Fibroblast of mammary gland (primary cell): ENCODE measurements at regions not wholly inside any gene's neighbourhood (a gene's known extent, or its start where the extent isn't known, plus 50 kb on each side); places are given as distances from the start of the nearest gene placed in this dataset.

Experiments
- DNase-seq: peaks from one replicate; pipeline ENCODE4 v3.0.0-alpha.2; 2010; ENCODE audit warnings: low read depth
- H3K4me3 ChIP-seq: 2 replicates; pipeline ENCODE4 v1.5.1; 2011; ENCODE audit warnings: low read depth, mild to moderate bottlenecking, low read length, moderate library complexity; ENCODE audit not compliant: control insufficient read depth
- CTCF ChIP-seq: conservative IDR thresholded peaks from 2 replicates; pipeline ENCODE4 v1.5.1; 2011; ENCODE audit warnings: low read depth, low read length, inconsistent platforms; ENCODE audit not compliant: control insufficient read depth, insufficient read depth

GRCh38 chr15:26451995-26452394 is 320.9 kb downstream of the GABRB3 start:
- TF ChIP-seq CTCF, result no peak
- DNase-seq, result no peak

GRCh38 chr15:26449291-26449690 is 323.6 kb downstream of the GABRB3 start:
- H3K4me3 ChIP-seq, result no peak overlapping the region
- TF ChIP-seq CTCF, result no peak
- no peak for DNase-seq

More at GRCh38 chr15:26451995-26452394, 320.9 kb downstream of the GABRB3 start:
- no peak overlapping the region for H3K4me3 ChIP-seq

GRCh38 chr15:26443321-26443720 is 329.5 kb downstream of the GABRB3 start:
- no peak for TF ChIP-seq CTCF
- H3K4me3 ChIP-seq, result no peak overlapping the region
- DNase-seq, result no peak

- no peak overlapping the region for H3K4me3 ChIP-seq
- TF ChIP-seq CTCF, result no peak
- no peak for DNase-seq
These were observed 330.2 kb downstream of the GABRB3 start for GRCh38 chr15:26442680-26443079.

GRCh38 chr15:26439681-26440080 is 333.2 kb downstream of the GABRB3 start:
- no peak for TF ChIP-seq CTCF
- no peak for DNase-seq
- H3K4me3 ChIP-seq, result no peak overlapping the region

GRCh38 chr15:26438718-26439117 is 334.1 kb downstream of the GABRB3 start:
- no peak for TF ChIP-seq CTCF
- no peak for DNase-seq
- no peak overlapping the region for H3K4me3 ChIP-seq

- H3K4me3 ChIP-seq, result no peak overlapping the region
- DNase-seq, result no peak
- no peak for TF ChIP-seq CTCF
These were observed 334.6 kb downstream of the GABRB3 start for GRCh38 chr15:26438316-26438715.
